GM19239 (cell line): ENCODE measurements at regions not wholly inside any gene's neighbourhood (a gene's known extent, or its start where the extent isn't known, plus 50 kb on each side); places are given as distances from the start of the nearest gene placed in this dataset.

Source experiments
- DNase-seq: peaks from one replicate; pipeline ENCODE4 v3.0.0; 2011; ENCODE audit warnings: low spot score; ENCODE audit not compliant: insufficient read length
- FAIRE-seq: peaks from 2 replicates; lab custom pipeline; 2011; peaks lifted over from hg19 to GRCh38; lab: Jason Lieb, UNC

- no peak for DNase-seq
- no peak for FAIRE-seq
Measured at GRCh38 chr6:163902993-163903392, 488.5 kb downstream of the QKI start.

- DNase-seq (no peak), FAIRE-seq (no peak)
Measured at GRCh38 chr6:163901681-163902080, 487.2 kb downstream of the QKI start.

GRCh38 chr6:163900570-163900969, 486.1 kb downstream of the QKI start:
- FAIRE-seq (no peak), DNase-seq (no peak)

- no peak for FAIRE-seq
- DNase-seq, result no peak
Measured at GRCh38 chr6:163897669-163898068, 483.2 kb downstream of the QKI start.

- FAIRE-seq (no peak), DNase-seq (no peak)
Measured at GRCh38 chr6:163897030-163897429, 482.5 kb downstream of the QKI start.

GRCh38 chr6:163895162-163895561, 480.6 kb downstream of the QKI start:
- DNase-seq (no peak), FAIRE-seq (no peak)

- FAIRE-seq, result no peak
- no peak for DNase-seq
Measured at GRCh38 chr6:163893609-163894189, 479.2 kb downstream of the QKI start.

GRCh38 chr6:163892824-163893561, 478.5 kb downstream of the QKI start:
- DNase-seq, result no peak

GRCh38 chr6:163889904-163890514, 475.5 kb downstream of the QKI start:
- FAIRE-seq (no peak), DNase-seq (no peak)

More at GRCh38 chr6:163892824-163893561, 478.5 kb downstream of the QKI start:
- no peak for FAIRE-seq

- DNase-seq (no peak), FAIRE-seq (no peak)
Measured at GRCh38 chr6:163888030-163888819, 473.7 kb downstream of the QKI start.

GRCh38 chr6:163886428-163886827, 471.9 kb downstream of the QKI start:
- DNase-seq, result no peak
- no peak for FAIRE-seq

- FAIRE-seq, result no peak
- no peak for DNase-seq
Measured at GRCh38 chr6:163883984-163884383, 469.5 kb downstream of the QKI start.

GRCh38 chr6:163878698-163879097, 464.2 kb downstream of the QKI start:
- DNase-seq, result no peak

GRCh38 chr6:163877877-163878639, 463.5 kb downstream of the QKI start:
- no peak for FAIRE-seq

More at GRCh38 chr6:163878698-163879097, 464.2 kb downstream of the QKI start:
- no peak for FAIRE-seq

GRCh38 chr6:163876391-163876790, 461.9 kb downstream of the QKI start:
- no peak for FAIRE-seq
- no peak for DNase-seq

More at GRCh38 chr6:163877877-163878639, 463.5 kb downstream of the QKI start:
- no peak for DNase-seq

- DNase-seq, result no peak
- FAIRE-seq, result no peak
Measured at GRCh38 chr6:163874784-163875183, 460.3 kb downstream of the QKI start.

- FAIRE-seq (no peak), DNase-seq (no peak)
Measured at GRCh38 chr6:163872335-163872734, 457.8 kb downstream of the QKI start.

- FAIRE-seq (no peak), DNase-seq (no peak)
Measured at GRCh38 chr6:163871616-163872015, 457.1 kb downstream of the QKI start.

GRCh38 chr6:163867518-163868292, 453.2 kb downstream of the QKI start:
- no peak for DNase-seq
- no peak for FAIRE-seq
